ENCODE measurements at regions not wholly inside any gene's neighbourhood (a gene's known extent, or its start where the extent isn't known, plus 50 kb on each side); places are given as distances from the start of the nearest gene placed in this dataset.

- no peak overlapping the region for H3K27ac ChIP-seq
- no peaks in the 10 kb centered on the region for H3K36me3 ChIP-seq (replicated peaks)
- no peak for DNase-seq
- in situ Hi-C loops (cut with HindIII; ENCODE audit: low pct_ligation_motif_present, low sequenced_read_pairs), result no loop called here
- H3K4me3 ChIP-seq (ENCODE audit: low read depth, low read length), result no peak overlapping the region
- H3K27me3 ChIP-seq (replicated peaks), result no peaks in the 10 kb centered on the region
- TF ChIP-seq, protein P1, sequence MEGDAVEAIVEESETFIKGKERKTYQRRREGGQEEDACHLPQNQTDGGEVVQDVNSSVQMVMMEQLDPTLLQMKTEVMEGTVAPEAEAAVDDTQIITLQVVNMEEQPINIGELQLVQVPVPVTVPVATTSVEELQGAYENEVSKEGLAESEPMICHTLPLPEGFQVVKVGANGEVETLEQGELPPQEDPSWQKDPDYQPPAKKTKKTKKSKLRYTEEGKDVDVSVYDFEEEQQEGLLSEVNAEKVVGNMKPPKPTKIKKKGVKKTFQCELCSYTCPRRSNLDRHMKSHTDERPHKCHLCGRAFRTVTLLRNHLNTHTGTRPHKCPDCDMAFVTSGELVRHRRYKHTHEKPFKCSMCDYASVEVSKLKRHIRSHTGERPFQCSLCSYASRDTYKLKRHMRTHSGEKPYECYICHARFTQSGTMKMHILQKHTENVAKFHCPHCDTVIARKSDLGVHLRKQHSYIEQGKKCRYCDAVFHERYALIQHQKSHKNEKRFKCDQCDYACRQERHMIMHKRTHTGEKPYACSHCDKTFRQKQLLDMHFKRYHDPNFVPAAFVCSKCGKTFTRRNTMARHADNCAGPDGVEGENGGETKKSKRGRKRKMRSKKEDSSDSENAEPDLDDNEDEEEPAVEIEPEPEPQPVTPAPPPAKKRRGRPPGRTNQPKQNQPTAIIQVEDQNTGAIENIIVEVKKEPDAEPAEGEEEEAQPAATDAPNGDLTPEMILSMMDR (IDR thresholded peaks at IDR 0.05; ENCODE audit: low read depth, low read length, missing control alignments), result no peak
Measured at GRCh38 chr10:44591911-44592310, 207.0 kb upstream of the CXCL12 start.

GRCh38 chr10:44593952-44594351 lies 209.1 kb upstream of the CXCL12 start:
- Histone ChIP-seq H3K4me3 (ENCODE audit: low read depth, low read length) (no peak overlapping the region), H3K27me3 (replicated peaks) (no peaks in the 10 kb centered on the region), H3K27ac (no peak overlapping the region), H3K36me3 (replicated peaks) (no peaks in the 10 kb centered on the region)
- TF ChIP-seq, protein P1 (IDR thresholded peaks at IDR 0.05; ENCODE audit: low read depth, low read length, missing control alignments), result no peak
- in situ Hi-C loops (cut with HindIII; ENCODE audit: low pct_ligation_motif_present, low sequenced_read_pairs), result no loop called here
- DNase-seq, result no peak

DNA sequence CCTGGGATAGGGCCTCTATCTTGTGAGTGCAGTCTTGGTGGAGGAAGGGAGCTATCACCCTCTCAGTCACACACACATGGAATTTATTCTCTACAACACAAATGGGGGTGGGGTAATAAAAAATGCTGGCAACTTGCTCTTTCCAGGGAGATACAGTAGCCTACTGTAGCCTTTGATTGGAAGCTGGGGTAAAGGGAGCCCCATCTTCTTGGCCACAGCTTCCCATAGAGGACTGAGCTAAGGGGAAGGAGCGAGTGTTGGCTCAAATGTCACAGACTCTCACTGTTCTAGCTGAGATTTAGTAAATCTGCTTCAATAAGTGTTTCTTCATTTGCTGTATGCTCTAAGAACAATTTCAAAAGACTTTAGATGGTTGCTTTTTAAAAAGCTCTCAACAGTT lies 222.2 kb upstream of the CXCL12 start:
- Histone ChIP-seq H3K27ac (no peak overlapping the region), H3K4me3 (ENCODE audit: low read depth, low read length) (no peak overlapping the region), H3K27me3 (replicated peaks) (no peaks in the 10 kb centered on the region), H3K36me3 (replicated peaks) (no peaks in the 10 kb centered on the region)
- DNase-seq, result no peak
- TF ChIP-seq, protein P1 (IDR thresholded peaks at IDR 0.05; ENCODE audit: low read depth, low read length, missing control alignments), result no peak
- in situ Hi-C loops (cut with HindIII; ENCODE audit: low pct_ligation_motif_present, low sequenced_read_pairs), result no loop called here

DNA sequence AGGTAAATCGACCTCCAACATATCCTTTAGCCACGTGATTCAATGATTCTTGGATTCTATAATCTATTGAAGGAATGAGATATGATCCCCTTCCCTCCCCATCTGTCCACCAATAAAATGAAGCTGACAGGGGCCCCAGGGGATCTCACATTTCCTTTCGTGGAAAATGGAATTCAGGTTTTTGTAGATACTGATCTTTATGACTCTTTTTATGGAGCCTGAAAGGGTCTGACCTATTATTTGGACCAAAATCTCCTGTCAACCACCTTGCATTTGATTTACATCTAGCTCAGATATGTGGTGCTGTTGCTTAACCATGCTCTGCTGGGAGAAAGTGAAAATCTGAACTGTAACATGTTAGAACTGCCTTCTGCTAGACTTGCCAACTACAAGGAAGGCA lies 234.0 kb upstream of the CXCL12 start:
- no peak for DNase-seq
- TF ChIP-seq, protein P1 (IDR thresholded peaks at IDR 0.05; ENCODE audit: low read depth, low read length, missing control alignments), result no peak
- in situ Hi-C loops (cut with HindIII; ENCODE audit: low pct_ligation_motif_present, low sequenced_read_pairs), result no loop called here

GRCh38 chr10:44619521-44619920 lies 234.6 kb upstream of the CXCL12 start:
- no peaks in the 10 kb centered on the region for H3K36me3 ChIP-seq (replicated peaks)
- no peak overlapping the region for H3K27ac ChIP-seq
- in situ Hi-C loops (cut with HindIII; ENCODE audit: low pct_ligation_motif_present, low sequenced_read_pairs), result no loop called here
- H3K27me3 ChIP-seq (replicated peaks), result no peaks in the 10 kb centered on the region
- TF ChIP-seq, protein P1 (IDR thresholded peaks at IDR 0.05; ENCODE audit: low read depth, low read length, missing control alignments), result no peak
- no peak overlapping the region for H3K4me3 ChIP-seq (ENCODE audit: low read depth, low read length)
- no peak for DNase-seq

More for the DNA sequence above, 234.0 kb upstream of the CXCL12 start:
- H3K36me3 ChIP-seq (replicated peaks), result no peaks in the 10 kb centered on the region
- no peak overlapping the region for H3K27ac ChIP-seq
- H3K27me3 ChIP-seq (replicated peaks), result no peaks in the 10 kb centered on the region
- no peak overlapping the region for H3K4me3 ChIP-seq (ENCODE audit: low read depth, low read length)

- in situ Hi-C loops (cut with HindIII; ENCODE audit: low pct_ligation_motif_present, low sequenced_read_pairs), result no loop called here
- H3K4me3 ChIP-seq (ENCODE audit: low read depth, low read length), result no peak overlapping the region
- H3K27me3 ChIP-seq (replicated peaks), result no peaks in the 10 kb centered on the region
- TF ChIP-seq, protein P1 (IDR thresholded peaks at IDR 0.05; ENCODE audit: low read depth, low read length, missing control alignments), result no peak
- H3K36me3 ChIP-seq (replicated peaks), result no peaks in the 10 kb centered on the region
- no peak overlapping the region for H3K27ac ChIP-seq
- DNase-seq, result no peak
Measured at GRCh38 chr10:44619975-44620374, 235.1 kb upstream of the CXCL12 start.
